ENCODE measurements at regions not wholly inside any gene's neighbourhood (a gene's known extent, or its start where the extent isn't known, plus 50 kb on each side); places are given as distances from the start of the nearest gene placed in this dataset.

- H3K4me1 ChIP-seq (ENCODE audit: control insufficient read depth, extremely low read depth, insufficient read depth, low read length): no peaks in the 10 kb centered on the region
- no peaks in the 10 kb centered on the region for H3K27me3 ChIP-seq (ENCODE audit: control insufficient read depth, extremely low read depth, insufficient read depth, low read length)
- no peak overlapping the region for H3K4me3 ChIP-seq (ENCODE audit: control insufficient read depth in 2 of 3, extremely low read depth in 1 of 3, insufficient read depth in 2 of 3, low read depth in 1 of 3, low read length in 3 of 3)
- dilution Hi-C loops (cut with MboI; ENCODE audit: extremely low pct_ligation_motif_present, low sequenced_read_pairs): no loop called here
- H3K36me3 ChIP-seq (ENCODE audit: control insufficient read depth in 2 of 2, extremely low read depth in 1 of 2, insufficient read depth in 2 of 2, low read length in 2 of 2): no peaks in the 10 kb centered on the region
- no peak for DNase-seq (ENCODE audit: low read depth, low spot score)
- no peak for FAIRE-seq
- TF ChIP-seq CTCF (optimal IDR thresholded peaks at IDR 0.05 in 1 of 3, IDR thresholded peaks at IDR 0.05 in 1 of 3, conservative IDR thresholded peaks at IDR 0.05 in 1 of 3; ENCODE audit: extremely low read depth in 1 of 3, insufficient read depth in 2 of 3, low read length in 3 of 3) (no peak), EZH2 (IDR thresholded peaks at IDR 0.05; ENCODE audit: low read length) (no peak)
- H3K79me2 ChIP-seq (ENCODE audit: control insufficient read depth, insufficient read depth, low read length): no peaks in the 10 kb centered on the region
- H3K9ac ChIP-seq (ENCODE audit: control insufficient read depth, extremely low read depth, insufficient read depth, low read length): no peak overlapping the region
- H3K9me1 ChIP-seq (ENCODE audit: control insufficient read depth, extremely low read depth, insufficient read depth, low read length): no peaks in the 10 kb centered on the region
- H4K20me1 ChIP-seq (ENCODE audit: control insufficient read depth, extremely low read depth, insufficient read depth, low read length): no peaks in the 10 kb centered on the region
- H3K27ac ChIP-seq (ENCODE audit: control insufficient read depth, insufficient read depth, low read length): no peak overlapping the region
- no peaks in the 10 kb centered on the region for H3K9me3 ChIP-seq (ENCODE audit: control insufficient read depth, low read depth, low read length)
- no peak overlapping the region for H2AFZ ChIP-seq (ENCODE audit: control insufficient read depth, low read length)
- no peak overlapping the region for H3K4me2 ChIP-seq (ENCODE audit: control insufficient read depth, extremely low read depth, insufficient read depth, low read depth, low read length)
Measured at GRCh38 chr2:167826906-167827305, 420.5 kb downstream of the STK39 start.

- dilution Hi-C loops (cut with MboI; ENCODE audit: extremely low pct_ligation_motif_present, low sequenced_read_pairs): no loop called here
- Histone ChIP-seq H3K4me1 (ENCODE audit: control insufficient read depth, extremely low read depth, insufficient read depth, low read length) (no peaks in the 10 kb centered on the region), H3K4me2 (ENCODE audit: control insufficient read depth, extremely low read depth, insufficient read depth, low read depth, low read length) (no peak overlapping the region), H2AFZ (ENCODE audit: control insufficient read depth, low read length) (no peak overlapping the region), H3K27me3 (ENCODE audit: control insufficient read depth, extremely low read depth, insufficient read depth, low read length) (no peaks in the 10 kb centered on the region), H3K36me3 (ENCODE audit: control insufficient read depth in 2 of 2, extremely low read depth in 1 of 2, insufficient read depth in 2 of 2, low read length in 2 of 2) (no peaks in the 10 kb centered on the region), H3K79me2 (ENCODE audit: control insufficient read depth, insufficient read depth, low read length) (no peaks in the 10 kb centered on the region), H3K27ac (ENCODE audit: control insufficient read depth, insufficient read depth, low read length) (no peak overlapping the region), H3K4me3 (ENCODE audit: control insufficient read depth in 2 of 3, extremely low read depth in 1 of 3, insufficient read depth in 2 of 3, low read depth in 1 of 3, low read length in 3 of 3) (no peak overlapping the region), H3K9me1 (ENCODE audit: control insufficient read depth, extremely low read depth, insufficient read depth, low read length) (no peaks in the 10 kb centered on the region), H3K9ac (ENCODE audit: control insufficient read depth, extremely low read depth, insufficient read depth, low read length) (no peak overlapping the region), H3K9me3 (ENCODE audit: control insufficient read depth, low read depth, low read length) (no peaks in the 10 kb centered on the region), H4K20me1 (ENCODE audit: control insufficient read depth, extremely low read depth, insufficient read depth, low read length) (no peaks in the 10 kb centered on the region)
- DNase-seq (ENCODE audit: low read depth, low spot score) (no peak), FAIRE-seq (no peak)
- no peak for TF ChIP-seq EZH2 (IDR thresholded peaks at IDR 0.05; ENCODE audit: low read length)
Measured at GRCh38 chr2:167825664-167826063, 421.7 kb downstream of the STK39 start.

GRCh38 chr2:167822690-167823465, 424.5 kb downstream of the STK39 start:
- Histone ChIP-seq H3K4me1 (ENCODE audit: control insufficient read depth, extremely low read depth, insufficient read depth, low read length) (no peaks in the 10 kb centered on the region), H3K4me3 (ENCODE audit: control insufficient read depth in 2 of 3, extremely low read depth in 1 of 3, insufficient read depth in 2 of 3, low read depth in 1 of 3, low read length in 3 of 3) (no peak overlapping the region), H3K27ac (ENCODE audit: control insufficient read depth, insufficient read depth, low read length) (no peak overlapping the region), H3K27me3 (ENCODE audit: control insufficient read depth, extremely low read depth, insufficient read depth, low read length) (no peaks in the 10 kb centered on the region), H3K9me1 (ENCODE audit: control insufficient read depth, extremely low read depth, insufficient read depth, low read length) (no peaks in the 10 kb centered on the region), H4K20me1 (ENCODE audit: control insufficient read depth, extremely low read depth, insufficient read depth, low read length) (no peaks in the 10 kb centered on the region), H3K9me3 (ENCODE audit: control insufficient read depth, low read depth, low read length) (no peaks in the 10 kb centered on the region), H2AFZ (ENCODE audit: control insufficient read depth, low read length) (no peak overlapping the region), H3K36me3 (ENCODE audit: control insufficient read depth in 2 of 2, extremely low read depth in 1 of 2, insufficient read depth in 2 of 2, low read length in 2 of 2) (no peaks in the 10 kb centered on the region), H3K9ac (ENCODE audit: control insufficient read depth, extremely low read depth, insufficient read depth, low read length) (no peak overlapping the region), H3K4me2 (ENCODE audit: control insufficient read depth, extremely low read depth, insufficient read depth, low read depth, low read length) (no peak overlapping the region), H3K79me2 (ENCODE audit: control insufficient read depth, insufficient read depth, low read length) (no peaks in the 10 kb centered on the region)
- no peak for DNase-seq (ENCODE audit: low read depth, low spot score)
- dilution Hi-C loops (cut with MboI; ENCODE audit: extremely low pct_ligation_motif_present, low sequenced_read_pairs): no loop called here
- TF ChIP-seq EZH2 (IDR thresholded peaks at IDR 0.05; ENCODE audit: low read length): no peak
- TF ChIP-seq CTCF (optimal IDR thresholded peaks at IDR 0.05 in 1 of 3, IDR thresholded peaks at IDR 0.05 in 1 of 3, conservative IDR thresholded peaks at IDR 0.05 in 1 of 3; ENCODE audit: extremely low read depth in 1 of 3, insufficient read depth in 2 of 3, low read length in 3 of 3): no peak
- FAIRE-seq: no peak

Measured in keratinocyte (primary cell).